WERI-Rb-1 (cell line): ENCODE measurements at regions not wholly inside any gene's neighbourhood (a gene's known extent, or its start where the extent isn't known, plus 50 kb on each side); places are given as distances from the start of the nearest gene placed in this dataset.

Experiments used
- DNase-seq: peaks from one replicate; pipeline ENCODE4 v3.0.0-alpha.2; 2020
- H3K27ac ChIP-seq: fragments of 250-450 bp; sonication (Bioruptor Pico); 2 replicates; pipeline ENCODE4 v1.5.1; 2020; ENCODE audit warnings: mild to moderate bottlenecking, moderate library complexity
- H3K27me3 ChIP-seq: fragments of 250-450 bp; sonication (Bioruptor Pico); 2 replicates; pipeline ENCODE4 v1.5.1; 2021; ENCODE audit warnings: mild to moderate bottlenecking, low read depth, moderate library complexity; ENCODE audit not compliant: insufficient read depth, severe bottlenecking
- H3K36me3 ChIP-seq: fragments of 250-450 bp; sonication (Bioruptor Pico); 2 replicates; pipeline ENCODE4 v1.5.1; 2020; ENCODE audit warnings: mild to moderate bottlenecking, moderate library complexity
- H3K4me3 ChIP-seq: 2 replicates; pipeline ENCODE4 v1.5.1; 2011; ENCODE audit warnings: low read depth, mild to moderate bottlenecking, control low read depth, low read length
- H3K9me3 ChIP-seq: fragments of 250-450 bp; sonication (Bioruptor Pico); 2 replicates; pipeline ENCODE4 v1.5.1; 2021; ENCODE audit warnings: mild to moderate bottlenecking, moderate library complexity; ENCODE audit not compliant: severe bottlenecking
- CTCF ChIP-seq: IDR thresholded peaks from 2 replicates; pipeline ENCODE4 v1.5.1; 2011; ENCODE audit warnings: low read depth, mild to moderate bottlenecking, control low read depth, inconsistent platforms, low read length

- H3K36me3 ChIP-seq = no peaks in the 10 kb centered on the region
- H3K27me3 ChIP-seq = no peaks in the 10 kb centered on the region
- no peak for DNase-seq
- H3K27ac ChIP-seq = no peak overlapping the region
- H3K9me3 ChIP-seq = no peaks in the 10 kb centered on the region
- TF ChIP-seq CTCF = no peak
- H3K4me3 ChIP-seq = no peak overlapping the region
Measured at GRCh38 chr4:65202853-65203236, 467.4 kb downstream of the EPHA5 start.

- no peaks in the 10 kb centered on the region for H3K27me3 ChIP-seq
- no peaks in the 10 kb centered on the region for H3K36me3 ChIP-seq
- DNase-seq = no peak
- no peak overlapping the region for H3K27ac ChIP-seq
- H3K9me3 ChIP-seq = no peaks in the 10 kb centered on the region
- TF ChIP-seq CTCF = no peak
- no peak overlapping the region for H3K4me3 ChIP-seq
Measured at GRCh38 chr4:65202165-65202852, 468.0 kb downstream of the EPHA5 start.

- TF ChIP-seq CTCF = no peak
- H3K27ac ChIP-seq = no peak overlapping the region
- H3K9me3 ChIP-seq = no peaks in the 10 kb centered on the region
- H3K27me3 ChIP-seq = no peaks in the 10 kb centered on the region
- no peak for DNase-seq
- no peaks in the 10 kb centered on the region for H3K36me3 ChIP-seq
- H3K4me3 ChIP-seq = no peak overlapping the region
Measured at GRCh38 chr4:65195666-65196065, 474.6 kb downstream of the EPHA5 start.

GRCh38 chr4:65195002-65195401 is 475.3 kb downstream of the EPHA5 start:
- DNase-seq = no peak
- TF ChIP-seq CTCF = no peak
- no peaks in the 10 kb centered on the region for H3K9me3 ChIP-seq
- no peak overlapping the region for H3K27ac ChIP-seq
- H3K4me3 ChIP-seq = no peak overlapping the region
- H3K36me3 ChIP-seq = no peaks in the 10 kb centered on the region
- H3K27me3 ChIP-seq = no peaks in the 10 kb centered on the region

GRCh38 chr4:65193985-65194384 is 476.3 kb downstream of the EPHA5 start:
- DNase-seq = no peak

More at GRCh38 chr4:65193985-65194384, 476.3 kb downstream of the EPHA5 start:
- Histone ChIP-seq H3K9me3 (no peaks in the 10 kb centered on the region), H3K27ac (no peak overlapping the region), H3K27me3 (no peaks in the 10 kb centered on the region), H3K4me3 (no peak overlapping the region), H3K36me3 (no peaks in the 10 kb centered on the region)
- TF ChIP-seq CTCF = no peak
